Fibroblast of villous mesenchyme (primary cell): ENCODE measurements at regions not wholly inside any gene's neighbourhood (a gene's known extent, or its start where the extent isn't known, plus 50 kb on each side); places are given as distances from the start of the nearest gene placed in this dataset.
A peak's percentile ranks its signal among the peaks of the same experiment; 100 is the strongest.

Experiments
- DNase-seq: peaks from one replicate; pipeline ENCODE4 v3.0.0-alpha.2; 2010; ENCODE audit warnings: low read depth
- H3K4me3 ChIP-seq: 2 replicates; pipeline ENCODE4 v1.5.1; 2011; ENCODE audit warnings: low read depth, mild to moderate bottlenecking, low read length
- TF ChIP-seq, protein P1 (sequence below): IDR thresholded peaks from 2 replicates; pipeline ENCODE4 v1.5.1; 2012; ENCODE audit warnings: low read depth, mild to moderate bottlenecking, low read length; ENCODE audit not compliant: insufficient read depth

DNA sequence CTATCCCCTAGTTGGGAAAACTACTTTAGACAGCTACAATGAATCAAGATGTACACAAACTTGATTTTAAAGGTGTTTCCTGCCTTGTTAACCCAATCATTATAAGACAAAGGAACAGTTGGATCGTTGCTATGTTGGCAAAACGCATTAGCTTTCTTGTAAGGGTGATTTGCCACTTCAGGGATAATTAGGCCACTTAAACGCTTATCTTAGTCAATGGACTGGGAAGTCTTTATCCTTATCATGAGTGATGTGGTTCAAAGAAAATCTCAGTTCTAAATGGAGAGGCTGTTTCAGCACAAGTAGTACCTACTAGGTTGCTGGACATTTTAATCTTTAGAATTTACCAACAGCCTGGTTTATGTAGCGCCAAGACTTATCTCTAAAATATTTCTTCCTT is 406.1 kb upstream of the MEX3C start:
- TF ChIP-seq, protein P1, sequence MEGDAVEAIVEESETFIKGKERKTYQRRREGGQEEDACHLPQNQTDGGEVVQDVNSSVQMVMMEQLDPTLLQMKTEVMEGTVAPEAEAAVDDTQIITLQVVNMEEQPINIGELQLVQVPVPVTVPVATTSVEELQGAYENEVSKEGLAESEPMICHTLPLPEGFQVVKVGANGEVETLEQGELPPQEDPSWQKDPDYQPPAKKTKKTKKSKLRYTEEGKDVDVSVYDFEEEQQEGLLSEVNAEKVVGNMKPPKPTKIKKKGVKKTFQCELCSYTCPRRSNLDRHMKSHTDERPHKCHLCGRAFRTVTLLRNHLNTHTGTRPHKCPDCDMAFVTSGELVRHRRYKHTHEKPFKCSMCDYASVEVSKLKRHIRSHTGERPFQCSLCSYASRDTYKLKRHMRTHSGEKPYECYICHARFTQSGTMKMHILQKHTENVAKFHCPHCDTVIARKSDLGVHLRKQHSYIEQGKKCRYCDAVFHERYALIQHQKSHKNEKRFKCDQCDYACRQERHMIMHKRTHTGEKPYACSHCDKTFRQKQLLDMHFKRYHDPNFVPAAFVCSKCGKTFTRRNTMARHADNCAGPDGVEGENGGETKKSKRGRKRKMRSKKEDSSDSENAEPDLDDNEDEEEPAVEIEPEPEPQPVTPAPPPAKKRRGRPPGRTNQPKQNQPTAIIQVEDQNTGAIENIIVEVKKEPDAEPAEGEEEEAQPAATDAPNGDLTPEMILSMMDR = no peak
- no peak overlapping the region for H3K4me3 ChIP-seq
- DNase-seq = no peak

DNA sequence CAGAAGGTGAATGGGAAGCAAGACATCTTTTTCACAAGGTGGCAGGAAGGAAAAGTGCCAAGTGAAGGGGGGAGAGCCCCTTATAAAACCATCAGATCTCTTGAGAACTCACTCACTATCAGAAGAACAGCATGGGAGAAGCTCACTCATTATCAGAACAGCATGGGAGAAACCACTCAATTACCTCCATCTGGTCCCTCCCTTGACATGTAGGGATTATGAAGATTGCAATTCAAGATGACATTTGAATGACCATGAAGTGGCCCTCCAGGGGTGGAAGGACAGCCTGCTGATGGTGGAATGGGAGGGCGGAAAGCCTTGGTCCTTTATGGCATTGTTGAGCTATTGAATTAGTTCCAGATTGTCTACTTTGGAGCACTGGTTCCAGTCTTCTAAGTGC is 413.0 kb upstream of the MEX3C start:
- TF ChIP-seq, protein P1 = no peak
- no peak for DNase-seq
- H3K4me3 ChIP-seq = no peak overlapping the region

- DNase-seq = no peak
- TF ChIP-seq, protein P1 = no peak
- no peak overlapping the region for H3K4me3 ChIP-seq
Measured at GRCh38 chr18:51611326-51611725, 413.8 kb upstream of the MEX3C start.

GRCh38 chr18:51614033-51614432 is 416.6 kb upstream of the MEX3C start:
- TF ChIP-seq, protein P1 = no peak
- no peak overlapping the region for H3K4me3 ChIP-seq
- DNase-seq = peak; percentile 45

DNA sequence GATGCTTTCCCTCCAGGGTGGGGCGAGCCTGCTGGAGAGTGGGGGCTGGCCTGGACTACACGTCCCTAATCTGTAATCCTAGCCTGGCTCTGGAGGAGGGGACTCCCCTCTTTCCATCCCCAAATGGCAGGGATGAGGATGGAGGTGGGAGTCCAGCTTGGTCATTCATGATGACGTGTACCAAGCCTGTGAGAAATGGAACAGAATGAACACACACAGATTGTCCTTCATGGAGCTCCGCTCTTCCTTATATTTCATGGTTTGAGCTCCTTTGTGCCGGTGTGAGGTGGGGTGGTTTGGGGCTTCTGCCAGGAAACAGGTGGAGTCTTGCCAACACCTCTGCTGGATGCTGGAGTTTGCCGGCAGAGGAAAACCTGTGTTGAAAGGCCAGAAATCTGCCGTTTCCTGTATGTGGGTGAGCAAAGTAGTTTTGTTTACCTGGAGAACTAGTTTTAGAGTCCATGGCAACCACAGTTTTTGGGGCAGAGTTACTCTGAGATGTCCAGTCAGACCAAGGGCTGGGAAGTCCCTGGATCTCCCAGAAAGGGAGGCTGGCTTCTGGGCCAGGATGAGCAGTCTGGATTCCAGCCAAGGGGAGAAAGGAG is 417.6 kb upstream of the MEX3C start:
- TF ChIP-seq, protein P1 = no peak
- no peak for DNase-seq
- no peak overlapping the region for H3K4me3 ChIP-seq

DNA sequence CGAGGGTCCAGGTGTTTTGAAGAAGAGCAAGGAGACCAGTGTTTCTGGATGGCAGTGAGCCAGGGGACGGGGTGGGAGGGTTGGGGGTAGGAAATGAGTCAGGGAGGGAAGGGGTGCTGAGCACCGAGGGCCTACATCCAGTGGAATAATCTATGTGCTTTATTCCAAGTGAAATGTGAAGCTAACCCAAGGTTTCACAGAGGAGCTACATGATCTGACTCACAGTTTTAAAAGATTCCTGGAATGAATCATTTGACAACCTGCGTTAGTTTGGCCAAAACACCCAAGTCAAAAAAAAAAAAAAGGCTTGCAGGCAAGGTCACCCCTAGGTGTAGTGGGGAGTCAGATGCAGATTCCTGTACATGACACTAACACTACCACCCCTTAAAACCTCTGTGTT is 419.7 kb upstream of the MEX3C start:
- TF ChIP-seq, protein P1 = no peak
- H3K4me3 ChIP-seq = no peak overlapping the region
- no peak for DNase-seq
